SK-N-SH treated with all-trans-retinoic acid at 6 μM for 48 hours (cell line): ENCODE measurements at regions not wholly inside any gene's neighbourhood (a gene's known extent, or its start where the extent isn't known, plus 50 kb on each side); places are given as distances from the start of the nearest gene placed in this dataset.

ENCODE experiments used
- ATAC-seq: fragments of 200-7000 bp; cut with Tn5 transposase; 3 replicates; pipeline ENCODE4 v1.9.1; 2020; ENCODE audit warnings: mild to moderate bottlenecking, moderate library complexity
- ARNTL ChIP-seq: fragments of 450-650 bp; formaldehyde crosslinking; IDR thresholded peaks from 2 replicates; pipeline ENCODE4 v1.5.0; 2020; ENCODE audit warnings: low read depth, mild to moderate bottlenecking, moderate library complexity, borderline replicate concordance
- BACH2 ChIP-seq: fragments of 250-450 bp; sonication (Bioruptor Pico); IDR thresholded peaks from 2 replicates; pipeline ENCODE4 v1.9.0; 2021; ENCODE audit warnings: mild to moderate bottlenecking, borderline replicate concordance
- CREB5 ChIP-seq: fragments of 250-450 bp; sonication (Bioruptor Pico); IDR thresholded peaks from 2 replicates; pipeline ENCODE4 v1.5.1; 2020; ENCODE audit warnings: low read depth, mild to moderate bottlenecking, moderate library complexity
- CSDC2 ChIP-seq: fragments of 250-450 bp; sonication (Bioruptor Pico); IDR thresholded peaks from 2 replicates; pipeline ENCODE4 v1.5.0; 2020; ENCODE audit warnings: mild to moderate bottlenecking, moderate library complexity
- CSRNP3 ChIP-seq: fragments of 250-450 bp; sonication (Bioruptor Pico); IDR thresholded peaks from 2 replicates; pipeline ENCODE4 v1.5.1; 2021; ENCODE audit warnings: mild to moderate bottlenecking, moderate library complexity
- ESRRG ChIP-seq: fragments of 250-450 bp; sonication (Bioruptor Pico); IDR thresholded peaks from 2 replicates; pipeline ENCODE4 v1.6.1; 2021; ENCODE audit warnings: mild to moderate bottlenecking
- GLIS3 ChIP-seq: fragments of 250-450 bp; sonication (Bioruptor Pico); IDR thresholded peaks from 2 replicates; pipeline ENCODE4 v1.5.0; 2020; ENCODE audit warnings: mild to moderate bottlenecking, moderate library complexity
- ISL1 ChIP-seq: fragments of 250-450 bp; sonication (Bioruptor Pico); IDR thresholded peaks from 2 replicates; pipeline ENCODE4 v2.1.2; 2022; ENCODE audit warnings: mild to moderate bottlenecking, moderate library complexity
- OSR1 ChIP-seq: fragments of 250-450 bp; sonication (Bioruptor Pico); IDR thresholded peaks from 2 replicates; pipeline ENCODE4 v1.8.0; 2022; ENCODE audit warnings: moderate library complexity, mild to moderate bottlenecking, inconsistent platforms
- PATZ1 ChIP-seq: fragments of 250-450 bp; sonication (Bioruptor Pico); IDR thresholded peaks from 2 replicates; pipeline ENCODE4 v1.8.0; 2020; ENCODE audit warnings: mild to moderate bottlenecking, moderate library complexity, borderline replicate concordance
- POU6F1 ChIP-seq: fragments of 250-450 bp; sonication (Bioruptor Pico); IDR thresholded peaks from 2 replicates; pipeline ENCODE4 v1.8.0; 2021; ENCODE audit warnings: low read depth, mild to moderate bottlenecking, moderate library complexity, borderline replicate concordance
- PPARA ChIP-seq: fragments of 250-450 bp; sonication (Bioruptor Pico); IDR thresholded peaks from 2 replicates; pipeline ENCODE4 v1.5.0; 2020; ENCODE audit warnings: mild to moderate bottlenecking, borderline replicate concordance
- SNAI2 ChIP-seq: fragments of 250-450 bp; sonication (Bioruptor Pico); IDR thresholded peaks from 2 replicates; pipeline ENCODE4 v1.5.0; 2020; ENCODE audit warnings: mild to moderate bottlenecking, moderate library complexity
- TCF4 ChIP-seq: fragments of 250-450 bp; sonication (Bioruptor Pico); IDR thresholded peaks from 2 replicates; pipeline ENCODE4 v1.8.0; 2021; ENCODE audit warnings: mild to moderate bottlenecking, moderate library complexity, borderline replicate concordance
- TOX ChIP-seq: fragments of 250-450 bp; sonication (Bioruptor Pico); IDR thresholded peaks from 2 replicates; pipeline ENCODE4 v1.8.0; 2021; ENCODE audit warnings: mild to moderate bottlenecking, moderate library complexity, borderline replicate concordance
- TSHZ2 ChIP-seq: fragments of 250-450 bp; sonication (Bioruptor Pico); IDR thresholded peaks from 2 replicates; pipeline ENCODE4 v1.5.0; 2020; ENCODE audit warnings: mild to moderate bottlenecking, moderate library complexity
- ZC3H10 ChIP-seq: fragments of 250-450 bp; sonication (Bioruptor Pico); IDR thresholded peaks from 2 replicates; pipeline ENCODE4 v1.5.1; 2021; ENCODE audit warnings: mild to moderate bottlenecking, moderate library complexity
- ZFP3 ChIP-seq: fragments of 250-450 bp; sonication (Bioruptor Pico); IDR thresholded peaks from 2 replicates; pipeline ENCODE4 v1.5.0; 2020; ENCODE audit warnings: mild to moderate bottlenecking, moderate library complexity
- ZFP30 ChIP-seq: fragments of 450-650 bp; formaldehyde crosslinking; IDR thresholded peaks from 2 replicates; pipeline ENCODE4 v1.5.0; 2022; ENCODE audit warnings: mild to moderate bottlenecking, moderate library complexity
- ZNF70 ChIP-seq: fragments of 450-650 bp; formaldehyde crosslinking; IDR thresholded peaks from 2 replicates; pipeline ENCODE4 v1.5.0; 2020; ENCODE audit warnings: mild to moderate bottlenecking, moderate library complexity
- ZNF8 ChIP-seq: fragments of 450-650 bp; formaldehyde crosslinking; IDR thresholded peaks from 2 replicates; pipeline ENCODE4 v1.5.0; 2020; ENCODE audit warnings: mild to moderate bottlenecking, moderate library complexity

GRCh38 chrX:150257353-150258175 lies 105.6 kb upstream of the MAMLD1 start:
- TF ChIP-seq ZFP30 (CRISPR knock-in tag) = no peak
- TF ChIP-seq, all 23 proteins: peak for 0
- peak; percentile 28; the same call in 1 of the 3 replicates for ATAC-seq

- TF ChIP-seq BACH2 (CRISPR knock-in tag) = no peak
- no peak for TF ChIP-seq OSR1 (CRISPR knock-in tag)
- no peak for TF ChIP-seq ZNF70 (CRISPR knock-in tag)
- TF ChIP-seq SNAI2 (CRISPR knock-in tag) = no peak
- no peak for TF ChIP-seq CSDC2 (CRISPR knock-in tag)
- TF ChIP-seq CSRNP3 (CRISPR knock-in tag) = no peak
- no peak for TF ChIP-seq PPARA (CRISPR knock-in tag)
- no peak for TF ChIP-seq ZNF8
- TF ChIP-seq CREB5 = no peak
- no peak for TF ChIP-seq TSHZ2 (CRISPR knock-in tag)
- no peak for ATAC-seq
These were observed 105.0 kb upstream of the MAMLD1 start for GRCh38 chrX:150258176-150258425.

GRCh38 chrX:150258463-150259430 lies 104.4 kb upstream of the MAMLD1 start:
- ATAC-seq = peak; percentile 61
- TF ChIP-seq ISL1 (no peak), CREB5 (no peak), ZFP3 (CRISPR knock-in tag) (no peak), TOX (CRISPR knock-in tag) (no peak), ZC3H10 (CRISPR knock-in tag) (no peak), PPARA (CRISPR knock-in tag) (no peak), CSDC2 (CRISPR knock-in tag) (no peak), POU6F1 (CRISPR knock-in tag) (no peak), GLIS3 (CRISPR knock-in tag) (no peak), OSR1 (CRISPR knock-in tag) (no peak), ZFP30 (CRISPR knock-in tag) (no peak), TCF4 (CRISPR knock-in tag) (no peak)

- TF ChIP-seq PATZ1 (no peak), ZFP3 (CRISPR knock-in tag) (no peak), ZC3H10 (CRISPR knock-in tag) (no peak), ARNTL (CRISPR knock-in tag) (no peak), CSDC2 (CRISPR knock-in tag) (no peak), SNAI2 (CRISPR knock-in tag) (no peak), ZFP30 (CRISPR knock-in tag) (no peak), ESRRG (CRISPR knock-in tag) (no peak), CSRNP3 (CRISPR knock-in tag) (no peak), ZNF70 (CRISPR knock-in tag) (no peak), GLIS3 (CRISPR knock-in tag) (no peak), TCF4 (CRISPR knock-in tag) (no peak), BACH2 (CRISPR knock-in tag) (no peak)
- no peak for ATAC-seq
These were observed 100.7 kb upstream of the MAMLD1 start for GRCh38 chrX:150262456-150262855.
